ENCODE measurements at regions not wholly inside any gene's neighbourhood (a gene's known extent, or its start where the extent isn't known, plus 50 kb on each side); places are given as distances from the start of the nearest gene placed in this dataset.

DNA sequence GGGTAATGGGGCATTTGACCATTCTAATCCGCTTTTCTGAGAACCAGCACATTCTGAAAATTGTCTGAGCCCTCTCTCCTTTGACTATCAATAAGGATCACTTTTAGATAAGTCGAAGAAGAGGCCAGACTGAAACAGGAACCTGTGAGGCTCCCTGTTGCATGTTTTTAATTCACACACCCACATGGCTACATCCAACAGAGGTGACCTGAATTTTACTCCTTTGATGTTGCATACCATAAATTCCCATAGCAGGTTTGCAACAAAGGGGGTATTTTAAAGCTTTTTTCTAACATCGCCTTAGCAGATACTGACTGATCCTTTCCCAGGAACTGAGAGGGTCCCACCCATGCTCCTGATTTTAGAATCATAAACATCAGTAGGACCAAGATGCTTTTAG, 450.8 kb downstream of the USP25 start:
- Histone ChIP-seq H3K36me3 (ENCODE audit: low read depth) (no peaks in the 10 kb centered on the region), H4K20me1 (ENCODE audit: insufficient read depth) (no peaks in the 10 kb centered on the region), H3K79me2 (ENCODE audit: insufficient read depth) (no peaks in the 10 kb centered on the region), H3K4me3 (no peak overlapping the region), H3K9me3 (ENCODE audit: low read depth) (no peaks in the 10 kb centered on the region), H3F3A (ENCODE audit: insufficient read depth) (no peaks in the 10 kb centered on the region), H3K27me3 (replicated peaks; ENCODE audit: insufficient read depth) (no peaks in the 10 kb centered on the region), H3K9ac (no peak overlapping the region), H3K4me1 (ENCODE audit: insufficient read depth) (no peaks in the 10 kb centered on the region), H2AFZ (no peak overlapping the region; the same call in 1 of the 2 replicates), H3K4me2 (ENCODE audit: unreplicated experiment) (no peak overlapping the region), H3K9me2 (ENCODE audit: insufficient read depth) (no peaks in the 10 kb centered on the region; the same call in 1 of the 2 replicates), H3K27ac (no peak overlapping the region)
- TF ChIP-seq EZH2 (IDR thresholded peaks at IDR 0.05; ENCODE audit: insufficient read depth, poor library complexity, severe bottlenecking) = no peak
- no peak for TF ChIP-seq EZH2phosphoT487 (IDR thresholded peaks at IDR 0.05; ENCODE audit: insufficient read depth, low read depth)
- 76 to 80% methylated on average over 3 of the region's 3 CpGs for WGBS, 2 experiments (ENCODE audit: low coverage in 1 of 2, low lambda C conversion rate in 2 of 2, missing lambda C conversion rate in 2 of 2)
- in situ Hi-C loops (cut with MboI) = no loop called here
- DNase-seq = no peak

DNA sequence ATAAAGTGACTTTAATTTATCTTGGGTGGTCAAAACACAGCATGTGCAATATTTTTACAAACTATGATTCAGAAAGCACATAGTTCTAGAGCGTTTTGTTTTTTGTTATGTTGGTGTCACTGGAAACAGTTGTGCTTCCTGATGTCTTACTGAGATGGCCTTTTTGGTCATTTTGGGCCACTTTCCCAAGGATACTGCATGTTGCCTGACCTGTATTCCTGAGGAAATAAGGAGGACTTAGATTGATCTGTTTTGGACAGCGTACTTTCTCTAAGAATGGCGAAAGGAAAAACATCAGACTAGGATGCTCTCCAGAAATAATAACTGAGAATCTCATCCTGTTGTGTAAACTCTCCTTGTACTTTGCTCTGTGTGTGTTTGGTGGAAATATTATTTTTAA, 451.2 kb downstream of the USP25 start:
- H3K9me2 ChIP-seq (ENCODE audit: insufficient read depth) = no peaks in the 10 kb centered on the region; the same call in 1 of the 2 replicates
- no peak for TF ChIP-seq EZH2phosphoT487 (IDR thresholded peaks at IDR 0.05; ENCODE audit: insufficient read depth, low read depth)
- H3F3A ChIP-seq (ENCODE audit: insufficient read depth) = no peaks in the 10 kb centered on the region
- no peaks in the 10 kb centered on the region for H3K36me3 ChIP-seq (ENCODE audit: low read depth)
- H3K9ac ChIP-seq = no peak overlapping the region
- no peaks in the 10 kb centered on the region for H3K79me2 ChIP-seq (ENCODE audit: insufficient read depth)
- H4K20me1 ChIP-seq (ENCODE audit: insufficient read depth) = no peaks in the 10 kb centered on the region
- H3K27ac ChIP-seq = no peak overlapping the region
- no peak overlapping the region for H3K4me2 ChIP-seq (ENCODE audit: unreplicated experiment)
- no peaks in the 10 kb centered on the region for H3K9me3 ChIP-seq (ENCODE audit: low read depth)
- H2AFZ ChIP-seq = peak overlapping the region; percentile 33; the same call in 1 of the 2 replicates
- no peak overlapping the region for H3K4me3 ChIP-seq
- no peaks in the 10 kb centered on the region for H3K27me3 ChIP-seq (replicated peaks; ENCODE audit: insufficient read depth)
- H3K4me1 ChIP-seq (ENCODE audit: insufficient read depth) = no peaks in the 10 kb centered on the region
- in situ Hi-C loops (cut with MboI) = no loop called here
- 35% methylated on average over 3 of the region's 3 CpGs for WGBS, 2 experiments (ENCODE audit: low coverage in 1 of 2, low lambda C conversion rate in 2 of 2, missing lambda C conversion rate in 2 of 2)
- no peak for DNase-seq

GRCh38 chr21:16185766-16186165, 456.0 kb downstream of the USP25 start:
- H3K9ac ChIP-seq = no peak overlapping the region
- H3K9me3 ChIP-seq (ENCODE audit: low read depth) = no peaks in the 10 kb centered on the region
- H3K4me2 ChIP-seq (ENCODE audit: unreplicated experiment) = no peak overlapping the region
- no peaks in the 10 kb centered on the region for H4K20me1 ChIP-seq (ENCODE audit: insufficient read depth)
- H3F3A ChIP-seq (ENCODE audit: insufficient read depth) = no peaks in the 10 kb centered on the region
- in situ Hi-C loops (cut with MboI) = no loop called here
- H3K4me3 ChIP-seq = no peak overlapping the region
- H3K27me3 ChIP-seq (replicated peaks; ENCODE audit: insufficient read depth) = no peaks in the 10 kb centered on the region
- no peak overlapping the region for H3K27ac ChIP-seq
- 95 to 96% methylated on average over 1 of the region's 1 CpG for WGBS, 2 experiments (ENCODE audit: low coverage in 1 of 2, low lambda C conversion rate in 2 of 2, missing lambda C conversion rate in 2 of 2)
- no peak overlapping the region for H2AFZ ChIP-seq
- TF ChIP-seq EZH2 (IDR thresholded peaks at IDR 0.05; ENCODE audit: insufficient read depth, poor library complexity, severe bottlenecking) = no peak
- no peak for TF ChIP-seq EZH2phosphoT487 (IDR thresholded peaks at IDR 0.05; ENCODE audit: insufficient read depth, low read depth)
- no peaks in the 10 kb centered on the region for H3K79me2 ChIP-seq (ENCODE audit: insufficient read depth)
- H3K36me3 ChIP-seq (ENCODE audit: low read depth) = no peaks in the 10 kb centered on the region
- no peaks in the 10 kb centered on the region for H3K9me2 ChIP-seq (ENCODE audit: insufficient read depth)
- DNase-seq = no peak
- H3K4me1 ChIP-seq (ENCODE audit: insufficient read depth) = no peaks in the 10 kb centered on the region

DNA sequence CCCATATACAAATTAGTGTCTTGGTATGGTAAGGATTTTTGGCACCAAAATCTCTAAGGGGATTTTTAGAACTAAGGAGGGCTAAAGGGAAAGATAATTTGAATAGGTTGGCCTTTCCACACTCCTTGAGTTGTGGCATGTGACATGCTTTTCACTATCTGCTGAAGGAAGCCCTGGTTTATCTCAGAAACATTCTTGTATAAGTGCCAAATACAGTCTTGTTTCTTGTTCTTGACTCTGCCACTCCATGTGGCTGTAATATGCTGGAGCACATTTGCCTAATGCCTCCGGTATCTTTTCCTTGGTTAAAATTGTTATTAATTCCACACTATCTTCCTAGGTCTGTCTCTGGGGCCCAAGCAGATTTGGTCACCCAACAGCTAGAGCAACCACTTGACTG, 457.0 kb downstream of the USP25 start:
- no peak for DNase-seq
- Histone ChIP-seq H3K4me1 (ENCODE audit: insufficient read depth) (no peaks in the 10 kb centered on the region), H4K20me1 (ENCODE audit: insufficient read depth) (no peaks in the 10 kb centered on the region), H2AFZ (no peak overlapping the region), H3K9ac (no peak overlapping the region), H3K9me3 (ENCODE audit: low read depth) (no peaks in the 10 kb centered on the region), H3K9me2 (ENCODE audit: insufficient read depth) (no peaks in the 10 kb centered on the region), H3K27ac (no peak overlapping the region), H3K36me3 (ENCODE audit: low read depth) (no peaks in the 10 kb centered on the region), H3K79me2 (ENCODE audit: insufficient read depth) (no peaks in the 10 kb centered on the region), H3K27me3 (replicated peaks; ENCODE audit: insufficient read depth) (no peaks in the 10 kb centered on the region), H3K4me2 (ENCODE audit: unreplicated experiment) (no peak overlapping the region), H3F3A (ENCODE audit: insufficient read depth) (no peaks in the 10 kb centered on the region), H3K4me3 (no peak overlapping the region)
- 92 to 94% methylated on average over 1 of the region's 1 CpG for WGBS, 2 experiments (ENCODE audit: low coverage in 1 of 2, low lambda C conversion rate in 2 of 2, missing lambda C conversion rate in 2 of 2)
- TF ChIP-seq EZH2phosphoT487 (IDR thresholded peaks at IDR 0.05; ENCODE audit: insufficient read depth, low read depth) (no peak), EZH2 (IDR thresholded peaks at IDR 0.05; ENCODE audit: insufficient read depth, poor library complexity, severe bottlenecking) (no peak)
- in situ Hi-C loops (cut with MboI) = no loop called here

Data from GM23248 (cell line).